ENCODE measurements at regions not wholly inside any gene's neighbourhood (a gene's known extent, or its start where the extent isn't known, plus 50 kb on each side); places are given as distances from the start of the nearest gene placed in this dataset.

DNA sequence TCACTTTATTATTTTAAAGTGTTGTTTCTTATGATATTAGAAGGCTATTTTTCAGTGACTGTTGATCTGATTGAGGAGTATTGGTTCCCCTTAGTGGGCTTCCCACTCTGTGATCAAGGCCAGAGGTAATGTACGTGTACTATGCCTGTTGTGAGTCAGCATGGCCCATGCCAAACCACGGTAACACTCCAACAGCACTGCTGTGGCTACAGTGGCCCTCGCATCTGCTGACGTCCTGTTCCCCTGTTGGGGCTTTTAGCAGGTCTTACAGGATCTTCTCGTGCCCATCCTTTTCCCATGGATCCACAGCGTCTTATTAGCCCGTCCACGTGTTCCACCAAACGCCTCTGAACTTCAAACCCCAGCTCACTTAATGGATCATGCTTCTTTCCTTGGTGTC lies 964.6 kb upstream of the CELF2 start:
- no peak for DNase-seq (ENCODE audit: low read depth in 1 of 2, low spot score in 1 of 2)
- H3K4me3 ChIP-seq (replicated peaks; ENCODE audit: insufficient read depth, low read length): no peak overlapping the region
- no peaks in the 10 kb centered on the region for H3K27me3 ChIP-seq (ENCODE audit: insufficient read depth, poor library complexity, severe bottlenecking)
- TF ChIP-seq, protein P1, sequence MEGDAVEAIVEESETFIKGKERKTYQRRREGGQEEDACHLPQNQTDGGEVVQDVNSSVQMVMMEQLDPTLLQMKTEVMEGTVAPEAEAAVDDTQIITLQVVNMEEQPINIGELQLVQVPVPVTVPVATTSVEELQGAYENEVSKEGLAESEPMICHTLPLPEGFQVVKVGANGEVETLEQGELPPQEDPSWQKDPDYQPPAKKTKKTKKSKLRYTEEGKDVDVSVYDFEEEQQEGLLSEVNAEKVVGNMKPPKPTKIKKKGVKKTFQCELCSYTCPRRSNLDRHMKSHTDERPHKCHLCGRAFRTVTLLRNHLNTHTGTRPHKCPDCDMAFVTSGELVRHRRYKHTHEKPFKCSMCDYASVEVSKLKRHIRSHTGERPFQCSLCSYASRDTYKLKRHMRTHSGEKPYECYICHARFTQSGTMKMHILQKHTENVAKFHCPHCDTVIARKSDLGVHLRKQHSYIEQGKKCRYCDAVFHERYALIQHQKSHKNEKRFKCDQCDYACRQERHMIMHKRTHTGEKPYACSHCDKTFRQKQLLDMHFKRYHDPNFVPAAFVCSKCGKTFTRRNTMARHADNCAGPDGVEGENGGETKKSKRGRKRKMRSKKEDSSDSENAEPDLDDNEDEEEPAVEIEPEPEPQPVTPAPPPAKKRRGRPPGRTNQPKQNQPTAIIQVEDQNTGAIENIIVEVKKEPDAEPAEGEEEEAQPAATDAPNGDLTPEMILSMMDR (IDR thresholded peaks at IDR 0.05; ENCODE audit: insufficient read depth, low read length): no peak
- TF ChIP-seq POLR2AphosphoS5 (IDR thresholded peaks at IDR 0.05; ENCODE audit: low read depth): no peak
- no peak for TF ChIP-seq GABPA (IDR thresholded peaks at IDR 0.05; ENCODE audit: low read depth)
- TF ChIP-seq SPI1 (IDR thresholded peaks at IDR 0.05; ENCODE audit: borderline replicate concordance, low read depth): no peak
- TF ChIP-seq, protein P2, sequence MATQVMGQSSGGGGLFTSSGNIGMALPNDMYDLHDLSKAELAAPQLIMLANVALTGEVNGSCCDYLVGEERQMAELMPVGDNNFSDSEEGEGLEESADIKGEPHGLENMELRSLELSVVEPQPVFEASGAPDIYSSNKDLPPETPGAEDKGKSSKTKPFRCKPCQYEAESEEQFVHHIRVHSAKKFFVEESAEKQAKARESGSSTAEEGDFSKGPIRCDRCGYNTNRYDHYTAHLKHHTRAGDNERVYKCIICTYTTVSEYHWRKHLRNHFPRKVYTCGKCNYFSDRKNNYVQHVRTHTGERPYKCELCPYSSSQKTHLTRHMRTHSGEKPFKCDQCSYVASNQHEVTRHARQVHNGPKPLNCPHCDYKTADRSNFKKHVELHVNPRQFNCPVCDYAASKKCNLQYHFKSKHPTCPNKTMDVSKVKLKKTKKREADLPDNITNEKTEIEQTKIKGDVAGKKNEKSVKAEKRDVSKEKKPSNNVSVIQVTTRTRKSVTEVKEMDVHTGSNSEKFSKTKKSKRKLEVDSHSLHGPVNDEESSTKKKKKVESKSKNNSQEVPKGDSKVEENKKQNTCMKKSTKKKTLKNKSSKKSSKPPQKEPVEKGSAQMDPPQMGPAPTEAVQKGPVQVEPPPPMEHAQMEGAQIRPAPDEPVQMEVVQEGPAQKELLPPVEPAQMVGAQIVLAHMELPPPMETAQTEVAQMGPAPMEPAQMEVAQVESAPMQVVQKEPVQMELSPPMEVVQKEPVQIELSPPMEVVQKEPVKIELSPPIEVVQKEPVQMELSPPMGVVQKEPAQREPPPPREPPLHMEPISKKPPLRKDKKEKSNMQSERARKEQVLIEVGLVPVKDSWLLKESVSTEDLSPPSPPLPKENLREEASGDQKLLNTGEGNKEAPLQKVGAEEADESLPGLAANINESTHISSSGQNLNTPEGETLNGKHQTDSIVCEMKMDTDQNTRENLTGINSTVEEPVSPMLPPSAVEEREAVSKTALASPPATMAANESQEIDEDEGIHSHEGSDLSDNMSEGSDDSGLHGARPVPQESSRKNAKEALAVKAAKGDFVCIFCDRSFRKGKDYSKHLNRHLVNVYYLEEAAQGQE (IDR thresholded peaks at IDR 0.05; ENCODE audit: insufficient replicate concordance, low read depth): no peak
- no peak overlapping the region for H3K27ac ChIP-seq (replicated peaks)

DNA sequence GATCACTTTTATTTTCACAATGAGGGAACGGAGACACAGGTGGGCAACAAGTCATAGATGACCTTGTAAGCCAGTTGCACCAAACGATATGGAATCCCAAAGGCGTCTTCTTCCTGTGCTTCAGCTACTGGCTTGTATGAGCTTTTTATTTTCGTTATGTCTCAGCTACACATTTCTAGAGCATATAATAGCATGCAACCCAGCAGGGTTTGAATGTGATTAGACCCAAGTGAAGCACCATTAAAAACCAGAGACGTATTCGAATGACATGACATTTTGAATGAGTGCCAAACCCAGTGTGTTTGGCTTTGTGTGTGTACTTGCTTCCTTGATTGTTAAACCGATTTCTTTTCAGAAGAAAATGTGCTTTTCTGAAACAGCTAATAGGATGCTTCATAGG lies 963.2 kb upstream of the CELF2 start:
- no peaks in the 10 kb centered on the region for H3K27me3 ChIP-seq (ENCODE audit: insufficient read depth, poor library complexity, severe bottlenecking)
- TF ChIP-seq POLR2AphosphoS5 (IDR thresholded peaks at IDR 0.05; ENCODE audit: low read depth): no peak
- no peak for TF ChIP-seq SPI1 (IDR thresholded peaks at IDR 0.05; ENCODE audit: borderline replicate concordance, low read depth)
- no peak overlapping the region for H3K4me3 ChIP-seq (replicated peaks; ENCODE audit: insufficient read depth, low read length)
- no peak for DNase-seq (ENCODE audit: low read depth in 1 of 2, low spot score in 1 of 2)
- H3K27ac ChIP-seq (replicated peaks): no peak overlapping the region

DNA sequence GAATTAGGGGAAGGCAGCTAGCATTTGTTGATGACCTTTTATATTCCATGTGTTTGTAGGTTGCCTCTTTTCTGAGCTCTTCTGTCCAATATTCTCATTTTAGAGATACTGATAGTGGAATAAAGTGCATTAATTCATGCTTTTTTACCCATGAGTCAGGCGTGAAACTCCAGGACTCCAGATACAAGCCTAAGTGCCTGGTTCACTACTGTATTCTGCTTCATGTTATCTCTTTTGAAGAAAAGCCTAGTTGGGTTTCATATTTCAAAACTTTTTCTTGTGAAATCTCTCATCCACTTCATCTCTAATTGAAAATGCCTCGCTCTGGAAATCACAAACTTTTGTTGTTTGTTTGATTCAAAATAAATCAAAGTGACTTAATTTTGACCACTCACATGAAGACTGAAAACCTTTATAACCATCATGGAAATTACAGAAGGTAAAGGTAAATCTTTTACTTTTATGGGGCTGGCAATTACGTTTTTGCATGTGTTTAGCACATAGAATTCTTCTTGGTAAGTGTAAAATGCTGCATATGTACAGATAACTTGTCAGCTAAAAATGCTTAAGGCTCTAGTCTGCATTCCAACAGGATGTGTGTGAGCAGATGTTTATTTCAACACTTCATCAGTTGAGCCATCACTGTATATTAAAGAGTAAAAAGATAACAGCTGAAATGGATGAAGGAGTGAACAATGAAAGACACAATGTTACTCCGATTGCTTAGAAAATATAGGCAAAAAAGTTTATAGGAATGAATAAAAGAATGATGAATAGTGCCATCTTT lies 961.8 kb upstream of the CELF2 start:
- TF ChIP-seq SPI1 (IDR thresholded peaks at IDR 0.05; ENCODE audit: borderline replicate concordance, low read depth) (no peak), GABPA (IDR thresholded peaks at IDR 0.05; ENCODE audit: low read depth) (no peak), POLR2AphosphoS5 (IDR thresholded peaks at IDR 0.05; ENCODE audit: low read depth) (no peak)
- TF ChIP-seq, protein P2 (IDR thresholded peaks at IDR 0.05; ENCODE audit: insufficient replicate concordance, low read depth): no peak
- TF ChIP-seq, protein P1 (IDR thresholded peaks at IDR 0.05; ENCODE audit: insufficient read depth, low read length): no peak
- H3K4me3 ChIP-seq (replicated peaks; ENCODE audit: insufficient read depth, low read length): no peak overlapping the region
- no peak overlapping the region for H3K27ac ChIP-seq (replicated peaks)
- H3K27me3 ChIP-seq (ENCODE audit: insufficient read depth, poor library complexity, severe bottlenecking): no peaks in the 10 kb centered on the region
- no peak for DNase-seq (ENCODE audit: low read depth in 1 of 2, low spot score in 1 of 2)

DNA sequence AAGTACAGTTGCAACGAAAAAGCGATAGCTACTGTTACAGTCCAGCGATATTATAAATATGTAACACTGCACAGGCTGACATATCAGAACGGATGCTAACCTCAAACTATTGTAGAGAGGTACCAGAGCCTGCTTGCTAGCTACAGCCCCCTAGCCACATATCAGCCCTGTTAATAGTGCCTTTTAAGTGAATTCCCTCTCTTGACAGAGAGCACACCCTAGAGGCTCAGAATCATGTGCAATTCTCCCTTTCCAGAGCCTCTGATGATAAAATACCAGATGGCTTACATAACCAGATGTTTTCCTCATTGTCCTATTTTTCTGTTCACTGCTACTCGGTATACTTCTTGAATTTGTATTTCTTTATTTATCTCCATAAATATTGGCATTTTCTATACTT lies 960.7 kb upstream of the CELF2 start:
- TF ChIP-seq, protein P2 (IDR thresholded peaks at IDR 0.05; ENCODE audit: insufficient replicate concordance, low read depth): no peak
- no peak for TF ChIP-seq POLR2AphosphoS5 (IDR thresholded peaks at IDR 0.05; ENCODE audit: low read depth)
- TF ChIP-seq, protein P1 (IDR thresholded peaks at IDR 0.05; ENCODE audit: insufficient read depth, low read length): no peak
- no peak for TF ChIP-seq GABPA (IDR thresholded peaks at IDR 0.05; ENCODE audit: low read depth)
- no peak for TF ChIP-seq SPI1 (IDR thresholded peaks at IDR 0.05; ENCODE audit: borderline replicate concordance, low read depth)
- Histone ChIP-seq H3K27me3 (ENCODE audit: insufficient read depth, poor library complexity, severe bottlenecking) (no peaks in the 10 kb centered on the region), H3K4me3 (replicated peaks; ENCODE audit: insufficient read depth, low read length) (no peak overlapping the region), H3K27ac (replicated peaks) (no peak overlapping the region)
- DNase-seq (ENCODE audit: low read depth in 1 of 2, low spot score in 1 of 2): no peak

All from HL-60 (cell line).